A549 (cell line): ENCODE measurements at regions not wholly inside any gene's neighbourhood (a gene's known extent, or its start where the extent isn't known, plus 50 kb on each side); places are given as distances from the start of the nearest gene placed in this dataset.

Experiments
- ATAC-seq, 2 experiments: fragments of 200-7000 bp in 1 of 2; fragments of >200 bp in 1 of 2; cut with Nextera tagmentation in 1 of 2; cut with Tn5 transposase in 1 of 2; 3 replicates each; pipeline versions ENCODE4 v1.8.0 to v1.9.1; 2018 to 2020; ENCODE audit warnings: mild to moderate bottlenecking in 1 of 2, moderate library complexity in 1 of 2
- CTCF ChIA-PET: fragments of 300-600 bp; sonication (Branson Sonifier 250); formaldehyde crosslinking; extraction: SDS; loops from one replicate; lab custom pipeline; 2021; ENCODE audit warnings: antibody characterized with exemption, inconsistent platforms; lab: Yijun Ruan, JAX
- POLR2A ChIA-PET: fragments of 350-600 bp; formaldehyde crosslinking; extraction: SDS; loops from one replicate; lab custom pipeline; 2021; ENCODE audit warnings: antibody characterized with exemption, inconsistent platforms; lab: Yijun Ruan, JAX
- DNase-seq, 2 experiments: peaks; one replicate each; pipeline versions ENCODE4 v3.0.0 to v3.0.0-alpha.2; 2011 to 2016; ENCODE audit warnings: low read depth in 1 of 2, low spot score in 1 of 2
- FAIRE-seq: peaks from 2 replicates; lab custom pipeline; 2011; peaks lifted over from hg19 to GRCh38; lab: Jason Lieb, UNC
- H3K27ac ChIP-seq, 2 experiments: fragments of >200 bp; sonication (Bioruptor Twin); formaldehyde crosslinking; 3 replicates each; pipeline ENCODE4 v1.5.1; 2016 to 2017
- H3K4me1 ChIP-seq: fragments of >200 bp; sonication (Bioruptor Twin); formaldehyde crosslinking; 3 replicates; pipeline ENCODE4 v1.6.1; 2016
- H3K4me2 ChIP-seq: fragments of >200 bp; sonication (Bioruptor Twin); formaldehyde crosslinking; 3 replicates; pipeline ENCODE4 v1.6.1; 2016
- H3K4me3 ChIP-seq: fragments of >200 bp; sonication (Bioruptor Twin); formaldehyde crosslinking; 3 replicates; pipeline ENCODE4 v1.5.1; 2016
- H3K9me3 ChIP-seq: fragments of >200 bp; sonication (Bioruptor Twin); formaldehyde crosslinking; 3 replicates; pipeline ENCODE4 v1.6.1; 2016
- BCL3 ChIP-seq: fragments of >200 bp; sonication (Bioruptor Twin); formaldehyde crosslinking; IDR thresholded peaks from 3 replicates; pipeline ENCODE4 v1.6.1; 2016
- CEBPB ChIP-seq, 2 experiments: fragments of >200 bp in 1 of 2; sonication (Bioruptor Twin) in 1 of 2; formaldehyde crosslinking in 1 of 2; IDR thresholded peaks; 2 replicates each; pipeline ENCODE4 v1.6.1; 2012 to 2016
- EHF ChIP-seq: fragments of 250-450 bp; sonication (Bioruptor Pico); IDR thresholded peaks from 2 replicates; pipeline ENCODE4 v1.5.0; 2020; ENCODE audit warnings: mild to moderate bottlenecking
- EP300 ChIP-seq, 2 experiments: fragments of >200 bp; sonication (Bioruptor Twin); formaldehyde crosslinking; IDR thresholded peaks; 2 replicates in 1 of 2; 3 replicates in 1 of 2; pipeline ENCODE4 v1.6.1; 2016 to 2017
- FOSB ChIP-seq: fragments of 250-450 bp; sonication (Bioruptor Pico); IDR thresholded peaks from 2 replicates; pipeline ENCODE4 v1.5.0; 2020; ENCODE audit warnings: mild to moderate bottlenecking, moderate library complexity
- FOSL2 ChIP-seq, 2 experiments: fragments of 450-650 bp in 1 of 2; fragments of >200 bp in 1 of 2; sonication (Bioruptor Twin) in 1 of 2; formaldehyde crosslinking; IDR thresholded peaks; 2 replicates each; pipeline versions ENCODE4 v1.5.0 to v1.6.1; 2016 to 2020; ENCODE audit warnings: mild to moderate bottlenecking in 1 of 2, moderate library complexity in 1 of 2
- GATA3 ChIP-seq: IDR thresholded peaks from 2 replicates; pipeline ENCODE4 v1.6.1; 2012; ENCODE audit warnings: borderline replicate concordance
- HDAC2 ChIP-seq: fragments of 200-600 bp; sonication (generic); IDR thresholded peaks from 2 replicates; pipeline ENCODE4 v1.6.1; 2016
- HEYL ChIP-seq: fragments of 250-450 bp; sonication (Bioruptor Pico); IDR thresholded peaks from 2 replicates; pipeline ENCODE4 v1.8.0; 2021; ENCODE audit warnings: mild to moderate bottlenecking, moderate library complexity
- HOXB13 ChIP-seq: fragments of 250-450 bp; sonication (Bioruptor Pico); IDR thresholded peaks from 2 replicates; pipeline ENCODE4 v1.5.0; 2020; ENCODE audit warnings: low read depth, mild to moderate bottlenecking, moderate library complexity
- JUN ChIP-seq, 2 experiments: fragments of >200 bp; sonication (Bioruptor Twin); formaldehyde crosslinking; IDR thresholded peaks; 2 replicates in 1 of 2; 3 replicates in 1 of 2; pipeline ENCODE4 v1.6.1; 2016 to 2017
- KDM1A ChIP-seq: fragments of 200-600 bp; sonication (generic); IDR thresholded peaks from 2 replicates; pipeline ENCODE4 v1.6.1; 2016; ENCODE audit warnings: low read depth, mild to moderate bottlenecking
- KDM5A ChIP-seq: fragments of 200-600 bp; sonication (generic); IDR thresholded peaks from 2 replicates; pipeline ENCODE4 v1.6.1; 2016; ENCODE audit warnings: antibody characterized with exemption, mild to moderate bottlenecking
- MYC ChIP-seq: IDR thresholded peaks from 2 replicates; pipeline ENCODE4 v1.6.1; 2012; ENCODE audit warnings: mild to moderate bottlenecking, inconsistent platforms, low read length, improper control_type of control experiment, borderline replicate concordance
- NFE2L2 ChIP-seq: fragments of 150-350 bp; conservative IDR thresholded peaks from 2 replicates; pipeline ENCODE4 v1.6.1; 2014; ENCODE audit warnings: low read length
- NR3C1 ChIP-seq: fragments of >200 bp; sonication (Bioruptor Twin); formaldehyde crosslinking; IDR thresholded peaks from 3 replicates; pipeline ENCODE4 v1.6.1; 2017
- POLR2AphosphoS2 ChIP-seq: conservative IDR thresholded peaks from 2 replicates; pipeline ENCODE4 v1.6.1; 2012; ENCODE audit warnings: low read length, improper control_type of control experiment, inconsistent platforms
- RAD21 ChIP-seq, 2 experiments: fragments of >200 bp in 1 of 2; sonication (Bioruptor Twin) in 1 of 2; formaldehyde crosslinking in 1 of 2; IDR thresholded peaks in 1 of 2; conservative IDR thresholded peaks in 1 of 2; 2 replicates in 1 of 2; 3 replicates in 1 of 2; pipeline ENCODE4 v1.6.1; 2012 to 2018; ENCODE audit warnings: inconsistent platforms in 1 of 2
- RARB ChIP-seq: fragments of 250-450 bp; sonication (Bioruptor Pico); IDR thresholded peaks from 2 replicates; pipeline ENCODE4 v1.8.0; 2021; ENCODE audit warnings: mild to moderate bottlenecking, moderate library complexity
- RCOR1 ChIP-seq: fragments of 150-350 bp; IDR thresholded peaks from 2 replicates; pipeline ENCODE4 v1.6.1; 2014; ENCODE audit warnings: antibody characterized with exemption, low read length, low read depth
- SMC3 ChIP-seq: fragments of >200 bp; sonication (Bioruptor Twin); formaldehyde crosslinking; IDR thresholded peaks from 3 replicates; pipeline ENCODE4 v1.6.1; 2018; ENCODE audit warnings: inconsistent platforms
- USF2 ChIP-seq: fragments of 450-650 bp; IDR thresholded peaks from 2 replicates; pipeline ENCODE4 v1.6.1; 2014; ENCODE audit warnings: antibody characterized with exemption
- ZC3H11A ChIP-seq: fragments of 450-650 bp; IDR thresholded peaks from 2 replicates; pipeline ENCODE4 v1.6.1; 2014; ENCODE audit warnings: antibody characterized with exemption, mild to moderate bottlenecking
- WGBS: methylation state at CpG from one replicate; pipeline ENCODE4 v1.1.6; 2017; ENCODE audit errors: missing lambda C conversion rate; 5-methylcytosine and 5-hydroxymethylcytosine counted together
- TF ChIP-seq, protein P1 (sequence below): fragments of >200 bp; sonication (Bioruptor Twin); formaldehyde crosslinking; IDR thresholded peaks from 3 replicates; pipeline ENCODE4 v1.5.1; 2016
- TF ChIP-seq, protein P2 (sequence below): fragments of >200 bp; sonication (Bioruptor Twin); formaldehyde crosslinking; IDR thresholded peaks from 2 replicates; pipeline ENCODE4 v1.6.1; 2016
- TF ChIP-seq, protein P3 (sequence below): IDR thresholded peaks from 2 replicates; pipeline ENCODE4 v1.6.1; 2012; ENCODE audit warnings: low read depth, borderline replicate concordance

DNA sequence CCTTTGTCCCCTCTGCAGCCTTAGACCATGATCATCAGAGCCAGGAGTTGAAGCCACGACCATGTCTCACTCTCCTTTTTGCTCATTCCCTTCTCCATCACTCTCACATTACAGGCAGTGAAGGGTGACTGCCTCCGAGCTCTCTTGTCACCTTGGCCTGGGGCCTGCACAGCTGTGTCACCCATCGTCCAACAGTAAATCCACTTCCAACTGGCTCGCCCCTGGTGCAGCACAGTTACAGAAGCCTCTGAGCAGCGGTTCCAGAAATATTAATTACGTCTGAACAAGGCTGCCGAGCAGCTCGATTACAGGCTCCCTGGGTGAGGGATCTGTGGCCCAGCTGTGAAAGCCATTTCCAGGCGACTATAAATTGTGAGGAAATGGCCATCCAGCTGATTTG, 528.2 kb downstream of the NR2F2 start:
- WGBS: 5% methylated on average over 9 of the region's 9 CpGs
- FAIRE-seq (no peak), ATAC-seq (no peak), DNase-seq (no peak)
- H3K4me1 ChIP-seq: no peaks in the 10 kb centered on the region
- H3K27ac ChIP-seq: no peak overlapping the region
- CTCF ChIA-PET: no interaction called here
- no peak overlapping the region for H3K4me2 ChIP-seq
- TF ChIP-seq FOSB: no peak
- TF ChIP-seq HDAC2: no peak
- no peak for TF ChIP-seq NFE2L2
- TF ChIP-seq, protein P1, sequence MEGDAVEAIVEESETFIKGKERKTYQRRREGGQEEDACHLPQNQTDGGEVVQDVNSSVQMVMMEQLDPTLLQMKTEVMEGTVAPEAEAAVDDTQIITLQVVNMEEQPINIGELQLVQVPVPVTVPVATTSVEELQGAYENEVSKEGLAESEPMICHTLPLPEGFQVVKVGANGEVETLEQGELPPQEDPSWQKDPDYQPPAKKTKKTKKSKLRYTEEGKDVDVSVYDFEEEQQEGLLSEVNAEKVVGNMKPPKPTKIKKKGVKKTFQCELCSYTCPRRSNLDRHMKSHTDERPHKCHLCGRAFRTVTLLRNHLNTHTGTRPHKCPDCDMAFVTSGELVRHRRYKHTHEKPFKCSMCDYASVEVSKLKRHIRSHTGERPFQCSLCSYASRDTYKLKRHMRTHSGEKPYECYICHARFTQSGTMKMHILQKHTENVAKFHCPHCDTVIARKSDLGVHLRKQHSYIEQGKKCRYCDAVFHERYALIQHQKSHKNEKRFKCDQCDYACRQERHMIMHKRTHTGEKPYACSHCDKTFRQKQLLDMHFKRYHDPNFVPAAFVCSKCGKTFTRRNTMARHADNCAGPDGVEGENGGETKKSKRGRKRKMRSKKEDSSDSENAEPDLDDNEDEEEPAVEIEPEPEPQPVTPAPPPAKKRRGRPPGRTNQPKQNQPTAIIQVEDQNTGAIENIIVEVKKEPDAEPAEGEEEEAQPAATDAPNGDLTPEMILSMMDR: no peak
- no peak for TF ChIP-seq EHF
- no peak for TF ChIP-seq POLR2AphosphoS2
- POLR2A ChIA-PET: no interaction called here
- H3K4me3 ChIP-seq: no peak overlapping the region
- H3K9me3 ChIP-seq: no peaks in the 10 kb centered on the region

DNA sequence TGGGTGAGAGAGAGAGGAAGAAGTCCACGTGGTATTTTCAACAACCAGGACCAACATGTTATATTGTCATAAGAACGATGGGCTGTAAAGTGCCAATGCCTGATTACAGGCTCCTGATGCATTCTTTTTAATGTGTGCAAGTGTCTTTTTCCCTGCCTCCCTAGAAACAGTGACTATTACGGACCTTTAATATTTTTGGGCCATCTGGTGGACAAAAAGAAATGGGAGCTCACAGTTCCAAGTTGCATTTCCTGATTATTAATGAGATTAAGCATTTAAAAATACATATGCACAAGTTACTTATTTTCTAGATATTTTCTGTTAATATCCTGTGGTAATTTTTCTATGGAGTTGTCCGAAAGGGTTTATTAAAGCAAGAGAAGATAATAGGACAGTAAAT, 530.2 kb downstream of the NR2F2 start:
- H3K4me2 ChIP-seq: no peak overlapping the region
- no peaks in the 10 kb centered on the region for H3K4me1 ChIP-seq
- no peak for ATAC-seq
- FAIRE-seq: no peak
- H3K9me3 ChIP-seq: no peaks in the 10 kb centered on the region
- DNase-seq: no peak
- no peak overlapping the region for H3K4me3 ChIP-seq
- POLR2A ChIA-PET: no interaction called here
- WGBS: 1% methylated on average over 4 of the region's 4 CpGs
- H3K27ac ChIP-seq: no peak overlapping the region
- TF ChIP-seq RCOR1 (no peak), NR3C1 (no peak), MYC (no peak), HOXB13 (CRISPR knock-in tag) (no peak), SMC3 (no peak), POLR2AphosphoS2 (no peak), FOSB (no peak), KDM5A (no peak), KDM1A (no peak), HEYL (no peak), BCL3 (no peak), RAD21 (conservative IDR thresholded peaks at IDR 0.05 in 1 of 2, IDR thresholded peaks at IDR 0.05 in 1 of 2) (no peak), EP300 (IDR thresholded peaks at IDR 0.05) (no peak), GATA3 (no peak), RARB (CRISPR knock-in tag) (no peak)
- TF ChIP-seq, protein P1: no peak
- TF ChIP-seq, protein P2, sequence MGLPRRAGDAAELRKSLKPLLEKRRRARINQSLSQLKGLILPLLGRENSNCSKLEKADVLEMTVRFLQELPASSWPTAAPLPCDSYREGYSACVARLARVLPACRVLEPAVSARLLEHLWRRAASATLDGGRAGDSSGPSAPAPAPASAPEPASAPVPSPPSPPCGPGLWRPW: no peak
- CTCF ChIA-PET: interaction anchor here (1.0 kb wide), 2 partner anchors 534 to 1593 kb away, joined by 3 to 4 read pairs; no protein-coding TSS in a partner anchor

GRCh38 chr15:96867992-96868391, 537.5 kb downstream of the NR2F2 start:
- no peaks in the 10 kb centered on the region for H3K4me1 ChIP-seq
- no peaks in the 10 kb centered on the region for H3K9me3 ChIP-seq
- no peak overlapping the region for H3K4me2 ChIP-seq
- CTCF ChIA-PET: no interaction called here
- DNase-seq: no peak
- no peak for ATAC-seq
- H3K4me3 ChIP-seq: no peak overlapping the region
- POLR2A ChIA-PET: no interaction called here
- FAIRE-seq: no peak
- no peak overlapping the region for H3K27ac ChIP-seq
- WGBS: 3% methylated on average over 8 of the region's 8 CpGs
- TF ChIP-seq, protein P1: no peak
- TF ChIP-seq RCOR1 (no peak), POLR2AphosphoS2 (no peak), RAD21 (conservative IDR thresholded peaks at IDR 0.05 in 1 of 2, IDR thresholded peaks at IDR 0.05 in 1 of 2) (no peak), EP300 (IDR thresholded peaks at IDR 0.05) (no peak), FOSL2 (IDR thresholded peaks at IDR 0.05) (no peak), FOSL2 (CRISPR knock-in tag; IDR thresholded peaks at IDR 0.05) (no peak), CEBPB (IDR thresholded peaks at IDR 0.05) (no peak), NR3C1 (no peak), HEYL (no peak), ZC3H11A (no peak), JUN (IDR thresholded peaks at IDR 0.05) (no peak), USF2 (no peak), NFE2L2 (no peak)
- TF ChIP-seq, protein P3, sequence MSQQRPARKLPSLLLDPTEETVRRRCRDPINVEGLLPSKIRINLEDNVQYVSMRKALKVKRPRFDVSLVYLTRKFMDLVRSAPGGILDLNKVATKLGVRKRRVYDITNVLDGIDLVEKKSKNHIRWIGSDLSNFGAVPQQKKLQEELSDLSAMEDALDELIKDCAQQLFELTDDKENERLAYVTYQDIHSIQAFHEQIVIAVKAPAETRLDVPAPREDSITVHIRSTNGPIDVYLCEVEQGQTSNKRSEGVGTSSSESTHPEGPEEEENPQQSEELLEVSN: no peak
